SK-N-SH treated with all-trans-retinoic acid at 6 μM for 48 hours (cell line): ENCODE measurements at regions not wholly inside any gene's neighbourhood (a gene's known extent, or its start where the extent isn't known, plus 50 kb on each side); places are given as distances from the start of the nearest gene placed in this dataset.
"Not testable (repeated sequence)": the region's sequence is repeated elsewhere in the genome, so short reads cannot be mapped to it uniquely, and the experiment has no call there.

ENCODE experiments used
- ATAC-seq: fragments of 200-7000 bp; cut with Tn5 transposase; 3 replicates; pipeline ENCODE4 v1.9.1; 2020; ENCODE audit warnings: mild to moderate bottlenecking, moderate library complexity
- ARNTL ChIP-seq: fragments of 450-650 bp; formaldehyde crosslinking; IDR thresholded peaks from 2 replicates; pipeline ENCODE4 v1.5.0; 2020; ENCODE audit warnings: low read depth, mild to moderate bottlenecking, moderate library complexity, borderline replicate concordance
- BACH2 ChIP-seq: fragments of 250-450 bp; sonication (Bioruptor Pico); IDR thresholded peaks from 2 replicates; pipeline ENCODE4 v1.9.0; 2021; ENCODE audit warnings: mild to moderate bottlenecking, borderline replicate concordance
- CREB5 ChIP-seq: fragments of 250-450 bp; sonication (Bioruptor Pico); IDR thresholded peaks from 2 replicates; pipeline ENCODE4 v1.5.1; 2020; ENCODE audit warnings: low read depth, mild to moderate bottlenecking, moderate library complexity
- CSDC2 ChIP-seq: fragments of 250-450 bp; sonication (Bioruptor Pico); IDR thresholded peaks from 2 replicates; pipeline ENCODE4 v1.5.0; 2020; ENCODE audit warnings: mild to moderate bottlenecking, moderate library complexity
- CSRNP3 ChIP-seq: fragments of 250-450 bp; sonication (Bioruptor Pico); IDR thresholded peaks from 2 replicates; pipeline ENCODE4 v1.5.1; 2021; ENCODE audit warnings: mild to moderate bottlenecking, moderate library complexity
- ESRRG ChIP-seq: fragments of 250-450 bp; sonication (Bioruptor Pico); IDR thresholded peaks from 2 replicates; pipeline ENCODE4 v1.6.1; 2021; ENCODE audit warnings: mild to moderate bottlenecking
- GLIS3 ChIP-seq: fragments of 250-450 bp; sonication (Bioruptor Pico); IDR thresholded peaks from 2 replicates; pipeline ENCODE4 v1.5.0; 2020; ENCODE audit warnings: mild to moderate bottlenecking, moderate library complexity
- ISL1 ChIP-seq: fragments of 250-450 bp; sonication (Bioruptor Pico); IDR thresholded peaks from 2 replicates; pipeline ENCODE4 v2.1.2; 2022; ENCODE audit warnings: mild to moderate bottlenecking, moderate library complexity
- OSR1 ChIP-seq: fragments of 250-450 bp; sonication (Bioruptor Pico); IDR thresholded peaks from 2 replicates; pipeline ENCODE4 v1.8.0; 2022; ENCODE audit warnings: moderate library complexity, mild to moderate bottlenecking, inconsistent platforms
- PATZ1 ChIP-seq: fragments of 250-450 bp; sonication (Bioruptor Pico); IDR thresholded peaks from 2 replicates; pipeline ENCODE4 v1.8.0; 2020; ENCODE audit warnings: mild to moderate bottlenecking, moderate library complexity, borderline replicate concordance
- POU6F1 ChIP-seq: fragments of 250-450 bp; sonication (Bioruptor Pico); IDR thresholded peaks from 2 replicates; pipeline ENCODE4 v1.8.0; 2021; ENCODE audit warnings: low read depth, mild to moderate bottlenecking, moderate library complexity, borderline replicate concordance
- PPARA ChIP-seq: fragments of 250-450 bp; sonication (Bioruptor Pico); IDR thresholded peaks from 2 replicates; pipeline ENCODE4 v1.5.0; 2020; ENCODE audit warnings: mild to moderate bottlenecking, borderline replicate concordance
- RARB ChIP-seq: fragments of 250-450 bp; sonication (Bioruptor Pico); IDR thresholded peaks from 2 replicates; pipeline ENCODE4 v1.8.0; 2021; ENCODE audit warnings: mild to moderate bottlenecking, moderate library complexity
- SNAI2 ChIP-seq: fragments of 250-450 bp; sonication (Bioruptor Pico); IDR thresholded peaks from 2 replicates; pipeline ENCODE4 v1.5.0; 2020; ENCODE audit warnings: mild to moderate bottlenecking, moderate library complexity
- TCF4 ChIP-seq: fragments of 250-450 bp; sonication (Bioruptor Pico); IDR thresholded peaks from 2 replicates; pipeline ENCODE4 v1.8.0; 2021; ENCODE audit warnings: mild to moderate bottlenecking, moderate library complexity, borderline replicate concordance
- TOX ChIP-seq: fragments of 250-450 bp; sonication (Bioruptor Pico); IDR thresholded peaks from 2 replicates; pipeline ENCODE4 v1.8.0; 2021; ENCODE audit warnings: mild to moderate bottlenecking, moderate library complexity, borderline replicate concordance
- ZFP3 ChIP-seq: fragments of 250-450 bp; sonication (Bioruptor Pico); IDR thresholded peaks from 2 replicates; pipeline ENCODE4 v1.5.0; 2020; ENCODE audit warnings: mild to moderate bottlenecking, moderate library complexity
- ZFP30 ChIP-seq: fragments of 450-650 bp; formaldehyde crosslinking; IDR thresholded peaks from 2 replicates; pipeline ENCODE4 v1.5.0; 2022; ENCODE audit warnings: mild to moderate bottlenecking, moderate library complexity
- ZNF565 ChIP-seq: fragments of 450-650 bp; formaldehyde crosslinking; conservative IDR thresholded peaks from 2 replicates; pipeline ENCODE4 v1.5.0; 2020; ENCODE audit warnings: low read depth, mild to moderate bottlenecking, moderate library complexity
- ZNF8 ChIP-seq: fragments of 450-650 bp; formaldehyde crosslinking; IDR thresholded peaks from 2 replicates; pipeline ENCODE4 v1.5.0; 2020; ENCODE audit warnings: mild to moderate bottlenecking, moderate library complexity

GRCh38 chr2:142813830-142814829, 63.3 kb upstream of the KYNU start:
- TF ChIP-seq ESRRG (CRISPR knock-in tag), result no peak
- no peak for TF ChIP-seq ZFP30 (CRISPR knock-in tag)
- TF ChIP-seq ARNTL, result no peak
- no peak for TF ChIP-seq CSDC2 (CRISPR knock-in tag)
- no peak for TF ChIP-seq BACH2 (CRISPR knock-in tag)
- no peak for TF ChIP-seq TCF4
- TF ChIP-seq ZNF8 (CRISPR knock-in tag), result no peak
- TF ChIP-seq CSRNP3 (CRISPR knock-in tag), result no peak
- no peak for TF ChIP-seq PPARA (CRISPR knock-in tag)
- TF ChIP-seq GLIS3, result no peak

GRCh38 chr2:142811644-142812043, 65.8 kb upstream of the KYNU start:
- ATAC-seq, result not testable (repeated sequence)

More at GRCh38 chr2:142813830-142814829, 63.3 kb upstream of the KYNU start:
- no peak for ATAC-seq

- ATAC-seq, result no peak
These were observed 72.2 kb upstream of the KYNU start for GRCh38 chr2:142805244-142805643.

GRCh38 chr2:142803158-142803557, 74.3 kb upstream of the KYNU start:
- no peak for ATAC-seq
- no peak for TF ChIP-seq CSRNP3 (CRISPR knock-in tag)
- TF ChIP-seq CSDC2 (CRISPR knock-in tag), result no peak
- no peak for TF ChIP-seq CREB5
- TF ChIP-seq ISL1 (CRISPR knock-in tag), result no peak
- TF ChIP-seq TCF4, result no peak
- no peak for TF ChIP-seq ARNTL
- TF ChIP-seq ZFP30 (CRISPR knock-in tag), result no peak

More at GRCh38 chr2:142805244-142805643, 72.2 kb upstream of the KYNU start:
- TF ChIP-seq ZNF565 (CRISPR knock-in tag), result no peak
- no peak for TF ChIP-seq ESRRG (CRISPR knock-in tag)
- TF ChIP-seq PATZ1, result no peak
- TF ChIP-seq ZFP3 (CRISPR knock-in tag), result no peak
- no peak for TF ChIP-seq OSR1
- TF ChIP-seq ZFP30 (CRISPR knock-in tag), result no peak
- no peak for TF ChIP-seq CREB5
- no peak for TF ChIP-seq SNAI2 (CRISPR knock-in tag)
- no peak for TF ChIP-seq BACH2 (CRISPR knock-in tag)
- no peak for TF ChIP-seq TOX (CRISPR knock-in tag)
- TF ChIP-seq POU6F1 (CRISPR knock-in tag), result no peak
- TF ChIP-seq ISL1 (CRISPR knock-in tag), result no peak
- no peak for TF ChIP-seq GLIS3
- no peak for TF ChIP-seq RARB (CRISPR knock-in tag)
